ENCODE measurements at regions not wholly inside any gene's neighbourhood (a gene's known extent, or its start where the extent isn't known, plus 50 kb on each side); places are given as distances from the start of the nearest gene placed in this dataset.

DNA sequence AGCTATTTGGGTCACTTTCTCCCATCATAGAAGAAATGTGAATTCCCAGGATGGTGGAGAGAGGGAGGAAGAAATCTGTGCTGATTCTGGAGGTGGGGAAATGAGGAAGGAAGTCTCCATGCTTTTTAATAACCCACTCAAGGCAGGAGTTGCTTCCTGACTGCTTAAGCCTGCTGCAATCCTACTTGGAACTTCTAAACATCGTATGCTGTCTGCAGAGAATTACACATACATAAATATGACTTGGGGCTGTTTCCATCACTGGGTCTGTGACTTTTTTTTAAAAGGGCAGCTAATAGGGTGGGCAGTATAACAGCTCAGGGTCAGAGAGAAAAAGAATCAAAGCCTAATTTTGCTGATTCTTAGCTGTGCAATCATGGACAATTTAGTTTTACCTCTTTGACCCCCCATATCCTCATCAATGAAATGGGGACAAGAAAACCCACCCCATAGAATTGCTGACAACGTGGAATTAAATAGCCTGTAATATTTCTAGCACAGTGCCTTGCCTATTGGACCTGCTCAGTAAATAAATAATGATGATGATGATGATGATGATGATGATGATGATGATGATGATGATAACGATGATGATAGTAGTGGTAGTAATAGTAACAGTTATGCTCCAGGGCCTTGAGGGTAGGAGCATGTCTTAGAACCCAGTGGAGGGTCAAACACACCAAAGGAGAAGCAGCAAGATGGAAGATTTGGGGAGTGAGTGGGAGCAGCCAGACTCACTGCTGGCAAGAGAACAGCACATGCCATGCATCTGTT lies 166.7 kb upstream of the LRFN2 start:
- no peak for DNase-seq

DNA sequence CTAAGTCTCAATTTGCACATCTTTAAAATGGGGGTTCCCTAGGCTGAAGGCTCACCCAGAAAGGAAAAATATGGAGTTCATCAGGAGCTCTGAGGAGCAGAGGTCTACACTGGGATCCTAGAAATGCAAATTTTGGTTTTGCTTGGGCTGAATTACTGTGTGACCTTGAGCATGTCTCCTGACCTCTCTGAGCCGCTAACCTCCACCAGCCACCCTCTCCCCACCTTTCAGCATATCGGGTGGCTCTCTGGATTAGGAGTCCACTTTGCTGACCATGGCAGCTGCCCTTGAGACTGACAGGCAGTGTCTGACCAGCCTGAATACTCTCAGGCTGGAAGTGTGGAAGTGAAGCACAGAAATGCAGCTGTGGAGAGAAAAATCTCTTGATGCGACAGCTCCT lies 165.9 kb upstream of the LRFN2 start:
- DNase-seq = no peak

DNA sequence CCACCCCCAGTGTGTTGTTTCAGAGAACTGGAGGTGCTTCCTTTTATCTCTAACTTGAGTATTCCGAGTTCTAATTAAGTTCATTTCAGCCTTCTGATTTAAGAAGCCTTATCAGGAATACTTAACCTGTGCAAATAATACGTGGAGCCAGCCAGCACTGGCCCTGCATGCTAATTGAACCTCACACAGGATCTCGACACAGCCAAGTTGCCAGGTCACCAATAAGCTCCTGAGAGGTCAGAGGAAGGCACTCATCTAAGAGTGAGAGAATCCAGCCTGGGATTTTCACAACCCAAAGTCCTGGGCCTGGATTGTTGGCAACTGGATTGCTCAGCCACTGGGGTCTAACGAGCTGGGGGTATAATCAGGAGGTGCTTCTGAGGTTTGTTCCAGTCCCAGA lies 157.7 kb upstream of the LRFN2 start:
- no peak for DNase-seq

DNA sequence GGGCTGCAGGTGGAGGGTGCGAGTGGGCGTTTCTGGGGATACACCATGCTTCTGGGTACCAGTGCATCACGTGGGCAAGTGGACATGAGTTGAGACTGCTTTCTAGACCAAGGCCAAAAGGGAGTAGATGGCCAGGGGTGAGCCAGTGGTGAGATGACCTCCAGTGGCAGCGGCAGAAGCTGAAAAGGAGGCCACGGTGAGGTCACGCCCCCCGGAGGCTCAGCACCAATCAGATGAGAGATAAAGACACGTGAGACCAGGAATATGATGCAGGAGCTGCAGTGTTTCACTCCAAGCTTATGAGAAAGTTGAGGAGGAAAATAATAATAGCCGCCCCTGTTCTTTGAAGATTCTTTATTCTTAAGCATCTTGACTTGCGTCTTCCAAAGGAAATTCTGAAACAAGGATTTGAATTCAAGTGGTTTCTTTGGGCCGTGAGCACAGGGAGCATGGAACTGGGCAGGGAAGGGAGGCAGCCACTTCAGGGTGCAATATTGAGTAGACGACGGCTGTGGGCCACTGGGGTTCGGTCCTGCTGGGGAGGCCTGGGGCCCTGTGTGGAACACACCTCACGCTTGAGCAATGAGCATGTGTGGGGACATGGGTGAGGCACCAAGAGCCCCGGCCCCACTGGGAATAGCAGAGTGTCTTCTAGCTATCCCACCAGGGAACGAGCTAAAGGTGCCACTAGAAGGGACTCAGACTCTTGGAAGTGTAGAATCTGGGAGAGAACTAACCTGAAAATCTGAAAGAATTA lies 156.7 kb upstream of the LRFN2 start:
- no peak for DNase-seq

DNA sequence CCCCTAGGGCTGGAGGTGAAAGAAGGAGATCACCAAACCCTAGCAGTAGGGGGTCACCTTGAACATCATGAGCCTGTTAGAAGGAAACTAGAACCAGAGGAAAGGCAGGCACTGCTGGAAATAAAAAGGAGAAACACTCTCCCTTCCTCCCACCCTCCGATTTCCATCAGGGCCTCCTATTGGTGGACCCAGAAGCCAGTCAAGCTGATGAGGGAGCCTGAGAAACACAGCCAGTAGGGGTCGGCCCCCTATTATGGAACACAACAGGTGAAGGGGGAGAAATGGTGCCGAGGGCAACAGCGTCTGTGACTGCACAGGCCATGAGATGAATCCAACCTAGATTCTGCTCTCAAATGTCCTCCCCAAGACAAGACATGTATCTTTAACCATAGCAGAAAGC lies 156.1 kb upstream of the LRFN2 start:
- no peak for DNase-seq

DNA sequence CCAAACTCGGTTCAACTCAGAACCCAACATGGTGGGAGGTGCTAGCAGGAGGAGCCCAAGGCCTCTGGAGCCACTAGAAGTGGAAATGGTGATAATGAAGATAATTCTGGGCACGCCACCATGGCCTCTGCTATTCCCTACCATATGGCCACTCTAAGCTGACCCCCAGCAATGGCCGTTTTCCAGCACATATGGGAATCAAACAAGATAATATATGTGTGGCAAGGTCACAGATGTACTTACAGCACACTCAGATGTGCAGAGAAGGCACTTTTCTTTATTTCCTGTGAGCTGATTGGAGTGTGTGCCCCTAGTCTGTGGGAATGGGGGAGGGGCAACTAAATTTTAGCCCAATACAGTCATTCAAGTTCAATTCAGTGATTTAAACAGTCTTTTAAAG lies 153.4 kb upstream of the LRFN2 start:
- no peak for DNase-seq

DNA sequence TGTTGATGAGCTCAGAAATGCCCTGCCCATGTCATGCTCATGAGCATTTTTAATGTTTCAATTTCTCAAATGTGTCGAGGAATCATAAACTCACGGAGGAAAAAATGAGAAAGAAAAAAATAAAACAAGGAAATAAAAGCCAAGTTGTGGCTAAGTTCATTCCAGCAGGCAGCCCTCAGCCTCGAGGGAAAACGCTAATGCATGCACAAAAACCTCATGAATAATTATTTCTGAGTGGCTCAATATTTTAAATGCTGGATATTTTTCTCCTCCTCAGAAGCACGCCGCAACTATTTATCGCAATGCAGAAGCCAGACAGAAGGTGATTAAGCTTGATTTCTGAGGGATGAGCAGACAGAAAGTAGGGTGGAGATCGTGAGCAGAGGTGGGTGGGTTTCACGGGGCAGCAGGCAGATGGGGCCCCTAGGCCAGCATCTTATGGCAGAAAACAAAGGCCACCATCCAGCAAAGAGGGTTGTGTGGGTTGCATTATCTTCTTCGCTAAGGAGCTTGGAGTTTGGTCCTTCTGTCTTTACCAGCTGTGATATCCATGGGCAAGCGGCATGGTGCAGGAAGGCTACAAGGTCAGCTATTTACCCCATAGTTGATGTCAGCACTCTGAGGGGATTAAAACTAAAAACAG lies 151.5 kb upstream of the LRFN2 start:
- no peak for DNase-seq

- DNase-seq = no peak
These were observed 148.4 kb upstream of the LRFN2 start for GRCh38 chr6:40735521-40735920.

DNA sequence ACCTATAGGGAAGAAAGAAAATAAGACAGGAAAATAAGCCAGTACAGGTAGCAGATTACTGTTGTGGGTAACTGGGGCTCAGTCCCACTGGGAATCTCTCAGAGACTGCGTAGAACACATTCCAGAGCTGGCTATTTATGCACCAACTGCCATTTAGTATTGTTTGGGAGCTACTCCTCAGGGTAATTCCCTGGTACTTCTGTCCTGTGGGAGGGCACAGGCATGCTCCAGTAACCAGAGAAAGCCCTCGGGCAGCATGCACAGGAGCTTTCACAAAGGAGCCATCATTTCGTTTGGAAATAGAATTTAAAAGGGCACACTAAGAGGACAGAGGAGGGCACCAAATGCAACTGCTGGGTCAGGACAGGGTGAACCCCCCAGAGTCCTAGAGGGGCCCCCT lies 148.0 kb upstream of the LRFN2 start:
- no peak for DNase-seq

DNA sequence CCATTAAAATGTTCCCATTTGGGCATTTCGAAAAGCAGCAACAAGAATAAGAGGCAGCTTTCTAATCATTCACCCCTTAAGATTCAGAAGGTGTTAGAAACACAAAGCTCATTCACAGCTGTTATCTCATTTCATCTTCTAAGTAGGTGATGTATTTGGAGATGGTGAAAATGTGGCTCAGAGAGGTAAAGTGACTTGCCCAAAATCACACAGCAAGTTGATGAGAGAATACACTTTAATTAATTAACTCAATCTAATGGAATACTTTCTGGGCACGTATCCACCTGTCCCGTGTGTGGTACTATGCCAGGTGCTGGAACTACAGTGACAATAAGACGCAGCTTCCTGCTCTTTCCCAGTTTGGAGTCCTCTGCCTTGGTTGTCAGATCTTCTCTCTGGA lies 147.4 kb upstream of the LRFN2 start:
- no peak for DNase-seq

DNA sequence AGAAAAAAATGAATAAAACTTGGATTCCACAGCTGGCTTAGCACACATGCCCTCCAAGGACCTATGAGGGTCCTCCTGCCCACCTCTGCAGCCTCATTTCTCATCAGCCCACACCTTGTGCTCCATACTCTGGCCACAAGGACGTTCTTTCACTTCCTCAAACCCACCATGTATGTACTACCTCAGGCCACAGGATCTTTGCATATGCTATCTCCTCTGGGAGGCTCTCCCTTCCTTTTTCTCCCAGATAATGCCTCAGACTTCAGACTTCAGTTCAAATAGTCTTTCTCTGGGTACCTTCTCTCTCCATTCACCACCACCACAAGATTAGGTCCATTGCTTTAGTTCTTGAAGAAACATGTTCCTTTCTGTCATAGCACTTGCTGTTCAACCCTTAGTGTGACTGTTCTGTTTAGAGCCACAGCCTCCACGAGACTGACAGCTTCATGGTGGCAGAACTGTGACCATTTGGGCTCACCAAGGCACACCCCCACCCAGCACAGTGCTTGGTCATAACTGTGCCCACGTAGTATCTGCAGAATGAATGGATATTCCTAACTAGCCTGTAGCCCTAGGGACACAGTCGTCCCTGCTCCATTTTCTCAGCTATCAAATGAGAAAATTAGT lies 146.7 kb upstream of the LRFN2 start:
- DNase-seq = no peak

DNA sequence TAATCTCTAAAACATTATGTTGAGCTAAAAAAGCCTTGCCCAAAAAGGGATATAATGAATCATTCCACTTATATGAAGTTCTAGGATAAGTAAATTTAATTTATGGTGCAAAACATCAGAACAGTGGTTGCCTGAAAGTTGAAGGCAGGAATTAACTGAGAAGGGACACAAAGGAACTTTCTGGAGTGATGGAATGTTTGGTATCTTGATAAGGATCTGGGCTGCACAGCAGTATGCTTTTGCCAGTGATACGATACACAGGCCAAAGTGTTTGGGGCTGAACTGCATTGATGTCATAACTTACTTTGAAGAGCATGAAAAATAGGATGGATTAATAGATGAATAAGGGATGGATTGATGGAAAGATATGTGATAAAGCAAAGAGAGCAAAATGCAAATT lies 146.1 kb upstream of the LRFN2 start:
- no peak for DNase-seq

GRCh38 chr6:40732878-40733277 lies 145.7 kb upstream of the LRFN2 start:
- no peak for DNase-seq

DNA sequence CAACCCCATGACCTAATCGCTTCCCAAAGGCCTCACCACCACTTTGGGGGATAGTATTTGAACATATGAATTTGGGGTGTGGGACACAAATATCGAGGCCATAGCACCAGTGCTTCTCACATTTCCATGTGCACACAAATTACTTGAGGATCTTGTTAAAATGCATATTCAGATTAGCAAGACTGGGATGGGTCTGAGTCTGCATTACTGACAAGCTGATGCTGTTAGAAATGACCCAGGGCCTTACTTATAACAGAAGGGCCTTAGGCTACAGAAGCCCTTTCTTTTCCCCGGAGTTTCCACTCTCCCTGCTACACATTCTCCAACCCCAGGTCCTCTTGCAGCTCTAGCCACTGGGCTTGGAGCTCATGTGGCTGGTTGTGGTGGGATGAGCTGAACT lies 141.5 kb upstream of the LRFN2 start:
- no peak for DNase-seq

DNA sequence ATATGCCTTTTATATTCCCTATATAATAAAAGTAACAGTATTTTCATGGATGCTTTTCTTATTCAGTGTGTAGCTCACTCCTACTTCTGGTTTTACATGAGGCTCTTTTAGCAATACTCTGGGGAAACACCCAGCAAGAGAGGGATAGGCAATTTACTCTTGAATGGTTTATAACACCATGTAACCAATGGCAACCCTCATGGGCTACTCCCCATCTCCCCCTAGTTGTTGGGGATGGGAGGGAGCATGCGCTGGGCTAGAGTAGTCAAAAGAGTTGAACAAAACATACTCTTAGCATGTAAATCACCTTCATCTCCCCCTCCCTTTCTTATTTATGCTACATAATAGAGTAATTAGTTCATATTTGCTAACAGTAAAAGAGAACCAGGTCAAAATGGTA lies 140.1 kb upstream of the LRFN2 start:
- no peak for DNase-seq

GRCh38 chr6:40726853-40727252 lies 139.7 kb upstream of the LRFN2 start:
- no peak for DNase-seq

GRCh38 chr6:40725390-40725789 lies 138.2 kb upstream of the LRFN2 start:
- DNase-seq = no peak

- no peak for DNase-seq
These were observed 137.7 kb upstream of the LRFN2 start for GRCh38 chr6:40724886-40725285.

DNA sequence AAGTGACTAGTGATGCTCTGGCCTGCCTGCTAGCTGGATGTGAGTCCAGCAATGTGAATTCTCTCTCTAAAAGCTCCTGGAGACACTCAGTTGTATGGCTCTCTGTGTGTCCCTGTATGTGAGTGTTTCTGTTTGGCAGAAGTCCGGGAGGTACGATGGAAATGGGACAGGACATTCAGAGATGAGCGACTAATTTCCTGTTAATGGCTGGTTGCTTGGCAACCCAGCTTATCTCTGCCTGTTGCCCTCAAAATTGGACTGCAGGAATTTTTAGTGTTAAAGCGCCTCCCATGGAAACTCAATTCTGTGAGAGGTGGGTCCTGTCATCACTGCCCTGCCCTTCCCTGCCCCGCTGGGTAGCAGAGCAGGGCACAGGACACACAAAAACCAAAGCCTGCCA lies 136.8 kb upstream of the LRFN2 start:
- DNase-seq = no peak

DNA sequence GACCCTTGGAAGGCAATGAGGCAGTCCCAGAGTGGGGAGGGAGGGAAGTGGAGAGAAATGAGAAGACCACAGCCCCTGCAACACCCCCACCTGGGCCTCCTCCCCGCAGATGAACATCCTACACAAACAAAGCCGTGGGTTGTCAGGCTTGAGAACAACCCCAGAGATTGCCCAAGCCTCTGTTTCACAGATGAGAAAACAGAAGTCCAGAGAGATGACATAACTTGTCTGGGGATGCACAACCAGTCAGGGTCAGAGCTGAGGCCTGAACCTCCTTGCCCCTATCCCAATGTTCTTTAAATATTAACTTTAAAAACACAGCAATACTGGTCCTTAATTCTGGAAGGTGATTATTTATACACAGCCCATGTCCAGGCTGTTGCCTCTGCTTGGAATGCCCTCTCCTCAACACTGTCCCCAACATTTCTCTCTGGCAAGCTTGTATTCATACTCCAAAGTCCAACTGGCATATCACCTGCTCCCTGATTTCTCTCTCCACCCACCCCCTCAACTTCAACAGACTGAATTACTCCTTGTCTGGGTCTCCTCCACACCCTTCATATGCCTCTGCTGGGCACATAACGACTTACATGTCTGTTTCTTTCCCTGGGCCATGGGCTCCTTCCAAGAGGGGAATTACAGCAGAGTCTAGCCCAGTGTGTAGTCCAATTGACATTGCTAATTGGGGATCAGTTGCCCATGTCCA lies 135.5 kb upstream of the LRFN2 start:
- DNase-seq = no peak

GRCh38 chr6:40722091-40722490 lies 134.9 kb upstream of the LRFN2 start:
- no peak for DNase-seq
